Spleen (tissue), 11 donors: ENCODE measurements at regions not wholly inside any gene's neighbourhood (a gene's known extent, or its start where the extent isn't known, plus 50 kb on each side); places are given as distances from the start of the nearest gene placed in this dataset.

Experiments used
- DNase-seq: peaks from one replicate; pipeline ENCODE4 v3.0.0-alpha.2; 2020
- H3K27ac ChIP-seq, 8 donors: fragments of 200-600 bp; sonication (generic) in 7 of 8; 1 replicate in 4 of 8; 2 replicates in 4 of 8; pipeline versions ENCODE4 v1.5.0 to v1.8.0; 2016 to 2021; ENCODE audit warnings: inconsistent platforms in 4 of 8, mild to moderate bottlenecking in 4 of 8, moderate library complexity in 1 of 8
- H3K27me3 ChIP-seq, 7 donors: fragments of 200-600 bp; sonication (generic) in 6 of 7; replicated peaks in 1 of 7; 1 replicate in 4 of 7; 2 replicates in 3 of 7; pipeline versions ENCODE4 v1.5.0 to v1.8.0; 2016 to 2021; ENCODE audit warnings: inconsistent platforms in 3 of 7, mild to moderate bottlenecking in 1 of 7
- H3K36me3 ChIP-seq, 6 donors: fragments of 200-600 bp; sonication (generic) in 5 of 6; 1 replicate in 4 of 6; 2 replicates in 2 of 6; pipeline versions ENCODE4 v1.5.0 to v1.8.0; 2016 to 2021; ENCODE audit warnings: inconsistent platforms in 2 of 6
- H3K4me1 ChIP-seq, 6 donors: fragments of 200-600 bp; sonication (generic) in 5 of 6; 1 replicate in 3 of 6; 2 replicates in 3 of 6; pipeline versions ENCODE4 v1.5.0 to v1.8.0; 2016 to 2021; ENCODE audit warnings: inconsistent platforms in 3 of 6
- H3K4me3 ChIP-seq, 8 donors: fragments of 200-600 bp; sonication (generic) in 7 of 8; 1 replicate in 4 of 8; 2 replicates in 4 of 8; pipeline versions ENCODE4 v1.5.0 to v1.8.0; 2016 to 2021; ENCODE audit warnings: inconsistent platforms in 4 of 8, mild to moderate bottlenecking in 4 of 8, moderate library complexity in 2 of 8
- H3K9me3 ChIP-seq, 8 donors: fragments of 200-600 bp; sonication (generic) in 7 of 8; 1 replicate in 4 of 8; 2 replicates in 4 of 8; pipeline versions ENCODE4 v1.5.0 to v1.8.0; 2016 to 2021; ENCODE audit warnings: inconsistent platforms in 4 of 8
- POLR2A ChIP-seq, 3 donors: fragments of 450-650 bp; IDR thresholded peaks; one replicate each; pipeline ENCODE4 v1.5.1; 2017; ENCODE audit warnings: antibody characterized with exemption in 3 of 3, mild to moderate bottlenecking in 1 of 3
- POLR2AphosphoS5 ChIP-seq, 3 donors: sonication (generic); formaldehyde crosslinking; IDR thresholded peaks; one replicate each; pipeline ENCODE4 v1.5.1; 2017; ENCODE audit warnings: antibody characterized with exemption in 3 of 3
- WGBS, 5 donors: extraction: QIAGEN DNeasy Blood & Tissue Kit in 3 of 5; methylation state at CpG; one replicate each; pipeline versions ENCODE4 v1.1.5 to v1.1.7; 2013 to 2018; 5-methylcytosine and 5-hydroxymethylcytosine counted together
- intact Hi-C: fragments of 100-400 bp; cut with DNase I; formaldehyde crosslinking; loops from one replicate; pipeline ENCODE4 v1.15.0; 2023; ENCODE audit warnings: low total_unique reads
- TF ChIP-seq, protein P1 (sequence below), 11 experiments: fragments of 200-600 bp in 7 of 11; fragments of 450-650 bp in 4 of 11; sonication (generic) in 4 of 11; IDR thresholded peaks in 8 of 11; conservative IDR thresholded peaks in 3 of 11; 1 replicate in 7 of 11; 2 replicates in 4 of 11; pipeline versions ENCODE4 v1.4.0 to v1.8.0; 2016 to 2021; ENCODE audit warnings: antibody characterized with exemption in 11 of 11, inconsistent platforms in 4 of 11, mild to moderate bottlenecking in 1 of 11
- donor health status: healthy with polysubstance abuse.
- donor health status: DM: no; HTN: no; CAD: no; lungs with moderate emphysema.
- donor health status: DM: no; HTN: no; CAD: no.
- donor health status: Bipolar disorder and iron deficiency.
- donor health status: healthy.
- donor health status: DM: no; HTN: no; CAD: no.
- donor health status: DM: yes; HTN: yes; CAD: no.

DNA sequence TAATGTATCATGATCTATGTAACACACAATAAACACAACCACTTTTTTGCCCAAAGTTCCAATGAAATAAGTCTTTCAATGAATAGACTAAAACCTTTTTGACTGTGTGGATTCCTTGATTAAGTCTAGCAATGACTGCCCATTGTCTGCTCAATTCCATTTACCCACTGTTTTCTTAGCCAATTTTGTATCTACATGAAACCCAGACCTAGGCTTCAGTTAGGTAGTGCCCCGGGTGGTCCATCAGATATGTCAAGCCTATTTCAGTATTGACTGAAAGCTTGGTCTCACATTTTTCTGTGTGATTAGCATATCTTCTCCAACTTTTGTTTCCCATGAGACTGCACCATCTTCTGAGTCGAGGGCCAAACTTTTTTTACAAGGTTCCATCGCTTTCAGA is 615.0 kb downstream of the C6orf118 start:
- Histone ChIP-seq H3K4me1 (no peaks in the 10 kb centered on the region), H3K27ac (no peak overlapping the region), H3K36me3 (no peaks in the 10 kb centered on the region), H3K9me3 (peaks cover 0 to 14% (median 2%) of the 10 kb centered on the region in 8 donors), H3K27me3 (no peaks in the 10 kb centered on the region), H3K4me3 (no peak overlapping the region)
- 79 to 93% (median 86%) methylated on average over 3 of the region's 3 CpGs for WGBS, 5 donors
- intact Hi-C loops: no loop called here
- DNase-seq: no peak
- TF ChIP-seq POLR2A (IDR thresholded peaks at IDR 0.05) (no peak), POLR2AphosphoS5 (IDR thresholded peaks at IDR 0.05) (no peak)
- TF ChIP-seq, protein P1, sequence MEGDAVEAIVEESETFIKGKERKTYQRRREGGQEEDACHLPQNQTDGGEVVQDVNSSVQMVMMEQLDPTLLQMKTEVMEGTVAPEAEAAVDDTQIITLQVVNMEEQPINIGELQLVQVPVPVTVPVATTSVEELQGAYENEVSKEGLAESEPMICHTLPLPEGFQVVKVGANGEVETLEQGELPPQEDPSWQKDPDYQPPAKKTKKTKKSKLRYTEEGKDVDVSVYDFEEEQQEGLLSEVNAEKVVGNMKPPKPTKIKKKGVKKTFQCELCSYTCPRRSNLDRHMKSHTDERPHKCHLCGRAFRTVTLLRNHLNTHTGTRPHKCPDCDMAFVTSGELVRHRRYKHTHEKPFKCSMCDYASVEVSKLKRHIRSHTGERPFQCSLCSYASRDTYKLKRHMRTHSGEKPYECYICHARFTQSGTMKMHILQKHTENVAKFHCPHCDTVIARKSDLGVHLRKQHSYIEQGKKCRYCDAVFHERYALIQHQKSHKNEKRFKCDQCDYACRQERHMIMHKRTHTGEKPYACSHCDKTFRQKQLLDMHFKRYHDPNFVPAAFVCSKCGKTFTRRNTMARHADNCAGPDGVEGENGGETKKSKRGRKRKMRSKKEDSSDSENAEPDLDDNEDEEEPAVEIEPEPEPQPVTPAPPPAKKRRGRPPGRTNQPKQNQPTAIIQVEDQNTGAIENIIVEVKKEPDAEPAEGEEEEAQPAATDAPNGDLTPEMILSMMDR (IDR thresholded peaks at IDR 0.05 in 8 of 11, conservative IDR thresholded peaks at IDR 0.05 in 3 of 11): no peak

DNA sequence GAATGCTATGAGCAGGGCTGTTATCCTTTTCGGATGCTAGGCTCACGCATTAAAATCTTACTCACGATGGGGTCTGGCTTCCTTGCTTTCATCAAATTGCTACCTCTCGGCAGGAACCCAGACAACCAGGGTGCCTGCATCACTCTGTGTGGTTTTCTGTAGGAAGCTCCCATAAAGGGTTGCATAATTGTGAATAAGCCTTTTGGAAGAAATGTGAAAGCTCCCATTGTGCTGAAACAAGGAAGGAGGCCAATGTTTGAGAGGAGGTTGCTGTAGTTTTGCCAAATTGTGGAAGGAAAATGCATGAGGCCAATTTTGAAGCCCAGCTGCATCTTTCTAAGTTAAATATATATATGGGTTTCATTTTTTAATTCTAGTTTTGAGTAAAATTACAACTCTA is 615.5 kb downstream of the C6orf118 start:
- H3K36me3 ChIP-seq: no peaks in the 10 kb centered on the region
- TF ChIP-seq POLR2A (IDR thresholded peaks at IDR 0.05): no peak
- TF ChIP-seq, protein P1 (IDR thresholded peaks at IDR 0.05 in 8 of 11, conservative IDR thresholded peaks at IDR 0.05 in 3 of 11): no peak
- TF ChIP-seq POLR2AphosphoS5 (IDR thresholded peaks at IDR 0.05): no peak
- H3K4me1 ChIP-seq: no peaks in the 10 kb centered on the region
- no peak overlapping the region for H3K4me3 ChIP-seq
- no peak overlapping the region for H3K27ac ChIP-seq
- H3K27me3 ChIP-seq: no peaks in the 10 kb centered on the region
- DNase-seq: no peak
- peaks cover 0 to 14% (median 2%) of the 10 kb centered on the region in 8 donors for H3K9me3 ChIP-seq
- intact Hi-C loops: no loop called here
- 44 to 51% (median 50%) methylated on average over 4 of the region's 4 CpGs for WGBS, 5 donors

DNA sequence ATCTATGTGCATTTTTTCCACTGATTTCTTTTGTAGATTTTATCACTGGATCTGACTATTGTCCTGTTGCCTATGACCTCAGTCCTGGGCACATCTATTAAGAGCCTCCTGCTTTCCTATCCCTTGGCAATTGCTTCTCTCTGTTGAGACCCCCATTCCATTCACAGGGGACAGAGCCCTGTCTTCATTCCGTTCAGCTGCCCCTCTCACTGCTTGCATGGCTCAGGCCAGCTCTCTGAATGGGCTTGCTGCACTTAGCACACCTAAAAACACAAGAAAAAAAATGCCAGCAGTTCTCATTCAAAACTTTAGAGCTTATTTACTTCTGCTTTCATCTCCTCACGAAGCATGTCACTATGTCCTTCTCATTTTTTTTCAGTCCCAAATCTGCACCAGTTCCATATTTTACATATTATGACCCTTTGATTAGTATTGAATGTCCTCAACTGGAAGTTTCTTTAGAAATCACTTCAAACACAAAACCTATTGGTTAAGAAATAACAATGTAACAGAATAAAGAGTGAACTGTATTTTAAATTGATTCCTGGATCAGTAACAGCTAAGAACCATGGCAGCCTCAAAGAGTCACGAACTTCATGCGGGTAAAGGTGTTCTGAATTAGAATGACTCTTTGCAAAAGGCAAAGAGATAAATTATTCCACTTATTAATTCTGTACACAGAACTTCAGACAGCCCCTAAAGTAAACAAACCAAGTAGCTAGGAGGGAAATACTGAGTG is 616.5 kb downstream of the C6orf118 start:
- no peaks in the 10 kb centered on the region for H3K36me3 ChIP-seq
- peaks cover 0 to 14% (median under 1%) of the 10 kb centered on the region in 8 donors for H3K9me3 ChIP-seq
- no peaks in the 10 kb centered on the region for H3K27me3 ChIP-seq
- intact Hi-C loops: no loop called here
- TF ChIP-seq POLR2AphosphoS5 (IDR thresholded peaks at IDR 0.05): no peak
- TF ChIP-seq, protein P1 (IDR thresholded peaks at IDR 0.05 in 8 of 11, conservative IDR thresholded peaks at IDR 0.05 in 3 of 11): no peak
- TF ChIP-seq POLR2A (IDR thresholded peaks at IDR 0.05): no peak
- H3K4me1 ChIP-seq: no peaks in the 10 kb centered on the region
- WGBS, 5 donors: 69 to 80% (median 70%) methylated on average over 4 of the region's 4 CpGs
- no peak overlapping the region for H3K27ac ChIP-seq
- no peak overlapping the region for H3K4me3 ChIP-seq
- no peak for DNase-seq

DNA sequence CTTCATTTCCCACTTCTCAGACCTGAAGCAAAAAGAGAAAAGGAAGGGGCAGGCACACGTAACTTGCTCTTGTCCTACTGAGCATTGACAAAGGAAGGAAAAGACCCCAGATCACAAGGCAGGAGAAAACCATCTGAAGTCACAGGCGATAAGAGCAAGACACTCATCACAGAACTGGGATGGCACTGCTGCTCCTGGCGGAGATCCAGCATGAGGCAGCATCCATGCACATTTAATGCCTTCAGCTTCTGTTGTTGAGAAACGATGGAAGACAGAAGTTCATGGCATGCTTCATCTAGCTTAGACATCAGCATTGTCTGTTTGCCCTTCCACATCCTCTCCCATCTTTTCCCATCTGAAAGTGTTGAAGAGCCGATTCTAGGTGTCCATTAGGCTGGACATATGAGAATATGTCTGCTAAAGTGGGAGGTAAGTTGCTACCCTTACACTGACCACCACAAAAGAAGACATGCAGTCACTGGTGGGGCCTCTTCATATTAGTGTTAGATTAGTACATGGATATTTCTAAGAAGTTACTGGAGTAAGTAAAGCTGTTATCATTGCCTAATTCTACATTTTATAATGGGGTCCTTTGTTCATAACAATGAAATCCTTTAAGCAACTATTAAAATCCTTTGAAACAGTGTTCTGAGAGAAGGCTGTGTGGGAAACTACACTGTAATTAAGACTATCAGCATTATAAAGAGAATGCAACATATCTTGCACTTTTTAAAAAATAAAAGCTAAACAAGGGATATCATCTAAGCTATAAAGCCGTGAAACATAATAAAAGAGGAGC is 618.5 kb downstream of the C6orf118 start:
- Histone ChIP-seq H3K4me1 (no peaks in the 10 kb centered on the region), H3K4me3 (no peak overlapping the region), H3K27me3 (no peaks in the 10 kb centered on the region), H3K27ac (no peak overlapping the region), H3K9me3 (peaks cover 0 to 14% (median 1%) of the 10 kb centered on the region in 8 donors), H3K36me3 (no peaks in the 10 kb centered on the region)
- DNase-seq: no peak
- 66 to 85% (median 74%) methylated on average over 6 of the region's 6 CpGs for WGBS, 5 donors
- intact Hi-C loops: no loop called here
- no peak for TF ChIP-seq POLR2A (IDR thresholded peaks at IDR 0.05)
- TF ChIP-seq, protein P1 (IDR thresholded peaks at IDR 0.05 in 8 of 11, conservative IDR thresholded peaks at IDR 0.05 in 3 of 11): no peak
- no peak for TF ChIP-seq POLR2AphosphoS5 (IDR thresholded peaks at IDR 0.05)
